Osteocyte (in vitro differentiated cells): ENCODE measurements at regions not wholly inside any gene's neighbourhood (a gene's known extent, or its start where the extent isn't known, plus 50 kb on each side); places are given as distances from the start of the nearest gene placed in this dataset.
"Not testable (repeated sequence)": the region's sequence is repeated elsewhere in the genome, so short reads cannot be mapped to it uniquely, and the experiment has no call there.

Experiments used
- DNase-seq: peaks from one replicate; pipeline ENCODE4 v3.0.0; 2021; ENCODE audit warnings: mixed read lengths; ENCODE audit not compliant: unreplicated experiment; ENCODE audit errors: extremely low spot score
- H3K27ac Mint-ChIP-seq: one replicate; pipeline ENCODE4 v1.8.0; 2021; ENCODE audit warnings: mild to moderate bottlenecking, mixed read lengths; ENCODE audit not compliant: unreplicated experiment
- H3K27me3 Mint-ChIP-seq: one replicate; pipeline ENCODE4 v1.8.0; 2021; ENCODE audit warnings: mixed read lengths; ENCODE audit not compliant: unreplicated experiment
- H3K36me3 Mint-ChIP-seq: one replicate; pipeline ENCODE4 v1.8.0; 2021; ENCODE audit warnings: mixed read lengths; ENCODE audit not compliant: unreplicated experiment
- H3K4me1 Mint-ChIP-seq: one replicate; pipeline ENCODE4 v1.8.0; 2021; ENCODE audit warnings: mixed read lengths; ENCODE audit not compliant: unreplicated experiment
- H3K4me3 Mint-ChIP-seq: one replicate; pipeline ENCODE4 v1.8.0; 2021; ENCODE audit warnings: mild to moderate bottlenecking, moderate library complexity, mixed read lengths; ENCODE audit not compliant: unreplicated experiment
- H3K9me3 Mint-ChIP-seq: one replicate; pipeline ENCODE4 v1.8.0; 2021; ENCODE audit warnings: mixed read lengths; ENCODE audit not compliant: unreplicated experiment
- CTCF ChIP-seq: fragments of 200-600 bp; sonication (generic); IDR thresholded peaks from 2 replicates; pipeline ENCODE4 v1.5.0; 2021; ENCODE audit warnings: antibody characterized with exemption, mild to moderate bottlenecking, moderate library complexity

GRCh38 chr21:17197996-17198395 lies 314.8 kb upstream of the CXADR start:
- no peaks in the 10 kb centered on the region for H3K36me3 Mint-ChIP-seq
- no peak for DNase-seq
- H3K4me1 Mint-ChIP-seq, result peaks cover 5% of the 10 kb centered on the region
- TF ChIP-seq CTCF, result no peak
- no peak overlapping the region for H3K27ac Mint-ChIP-seq
- no peak overlapping the region for H3K4me3 Mint-ChIP-seq
- peaks cover 3% of the 10 kb centered on the region for H3K9me3 Mint-ChIP-seq
- H3K27me3 Mint-ChIP-seq, result peaks cover 38% of the 10 kb centered on the region

- H3K27me3 Mint-ChIP-seq, result peaks cover 39% of the 10 kb centered on the region
- H3K4me1 Mint-ChIP-seq, result peaks cover 5% of the 10 kb centered on the region
- H3K4me3 Mint-ChIP-seq, result no peak overlapping the region
- TF ChIP-seq CTCF, result no peak
- H3K36me3 Mint-ChIP-seq, result no peaks in the 10 kb centered on the region
- DNase-seq, result no peak
- H3K27ac Mint-ChIP-seq, result no peak overlapping the region
- H3K9me3 Mint-ChIP-seq, result peaks cover 5% of the 10 kb centered on the region
Measured at GRCh38 chr21:17200250-17200649, 312.6 kb upstream of the CXADR start.

- H3K9me3 Mint-ChIP-seq, result peaks cover 6% of the 10 kb centered on the region
- H3K4me3 Mint-ChIP-seq, result no peak overlapping the region
- H3K27ac Mint-ChIP-seq, result no peak overlapping the region
- no peak for DNase-seq
- H3K4me1 Mint-ChIP-seq, result peaks cover 4% of the 10 kb centered on the region
- no peaks in the 10 kb centered on the region for H3K36me3 Mint-ChIP-seq
- peaks cover 42% of the 10 kb centered on the region for H3K27me3 Mint-ChIP-seq
- TF ChIP-seq CTCF, result no peak
Measured at GRCh38 chr21:17201741-17202260, 311.0 kb upstream of the CXADR start.

- no peak overlapping the region for H3K27ac Mint-ChIP-seq
- DNase-seq, result no peak
- H3K4me3 Mint-ChIP-seq, result no peak overlapping the region
- H3K27me3 Mint-ChIP-seq, result peaks cover 26% of the 10 kb centered on the region
- H3K36me3 Mint-ChIP-seq, result no peaks in the 10 kb centered on the region
- no peaks in the 10 kb centered on the region for H3K4me1 Mint-ChIP-seq
- peaks cover 10% of the 10 kb centered on the region for H3K9me3 Mint-ChIP-seq
- no peak for TF ChIP-seq CTCF
Measured at GRCh38 chr21:17214801-17215200, 298.0 kb upstream of the CXADR start.

GRCh38 chr21:17219050-17219449 lies 293.8 kb upstream of the CXADR start:
- H3K36me3 Mint-ChIP-seq, H3K27ac Mint-ChIP-seq, DNase-seq, H3K4me1 Mint-ChIP-seq, H3K4me3 Mint-ChIP-seq: not testable (repeated sequence)
- Mint-ChIP-seq H3K27me3 (peaks cover 32% of the 10 kb centered on the region), H3K9me3 (peaks cover 12% of the 10 kb centered on the region)

GRCh38 chr21:17231124-17231523 lies 281.7 kb upstream of the CXADR start:
- peak; percentile 24 for TF ChIP-seq CTCF
- H3K4me3 Mint-ChIP-seq, result no peak overlapping the region
- DNase-seq, result no peak
- H3K27ac Mint-ChIP-seq, result no peak overlapping the region
- no peaks in the 10 kb centered on the region for H3K36me3 Mint-ChIP-seq
- H3K4me1 Mint-ChIP-seq, result peaks cover 6% of the 10 kb centered on the region
- H3K9me3 Mint-ChIP-seq, result peaks cover 34% of the 10 kb centered on the region
- peaks cover 24% of the 10 kb centered on the region for H3K27me3 Mint-ChIP-seq
